ENCODE measurements at regions not wholly inside any gene's neighbourhood (a gene's known extent, or its start where the extent isn't known, plus 50 kb on each side); places are given as distances from the start of the nearest gene placed in this dataset.

- peaks cover 0 to 3% (median 0%) of the 10 kb centered on the region in 5 donors for H3K9me3 Mint-ChIP-seq
- no peak overlapping the region for H3K27ac ChIP-seq (ENCODE audit: low read depth, low read length)
- H3K9me3 ChIP-seq (ENCODE audit: low read length) = no peaks in the 10 kb centered on the region
- no peaks in the 10 kb centered on the region for H3K36me3 ChIP-seq (ENCODE audit: insufficient read depth, low read length)
- H3K4me3 ChIP-seq (ENCODE audit: low read length) = no peak overlapping the region
- H3K27me3 ChIP-seq (ENCODE audit: insufficient read depth, low read length, poor library complexity, severe bottlenecking) = no peaks in the 10 kb centered on the region
- CTCF ChIA-PET = no interaction called here
- H3K4me1 ChIP-seq (ENCODE audit: insufficient read depth, low read length) = no peaks in the 10 kb centered on the region
- no peak overlapping the region for H3K27ac Mint-ChIP-seq
- H3K4me1 Mint-ChIP-seq = peaks cover 0 to 7% (median 5%) of the 10 kb centered on the region in 3 donors
- peaks cover 9 to 68% of the 10 kb centered on the region in 2 donors for H3K27me3 Mint-ChIP-seq
- DNase-seq = no peak
- H3K4me3 Mint-ChIP-seq = no peak overlapping the region
- H3K36me3 Mint-ChIP-seq = no peaks in the 10 kb centered on the region
- POLR2A ChIA-PET = no interaction called here
These were observed 129.7 kb downstream of the IRS1 start for GRCh38 chr2:226669905-226670304.

- no peaks in the 10 kb centered on the region for H3K4me1 ChIP-seq (ENCODE audit: insufficient read depth, low read length)
- H3K36me3 ChIP-seq (ENCODE audit: insufficient read depth, low read length) = no peaks in the 10 kb centered on the region
- ChIA-PET CTCF (no interaction called here), POLR2A (no interaction called here)
- H3K27me3 Mint-ChIP-seq = peaks cover 12 to 67% of the 10 kb centered on the region in 2 donors
- peaks cover 0 to 7% (median 5%) of the 10 kb centered on the region in 3 donors for H3K4me1 Mint-ChIP-seq
- H3K4me3 ChIP-seq (ENCODE audit: low read length) = no peak overlapping the region
- DNase-seq = no peak
- peaks cover 0 to 3% (median 0%) of the 10 kb centered on the region in 5 donors for H3K9me3 Mint-ChIP-seq
- H3K27me3 ChIP-seq (ENCODE audit: insufficient read depth, low read length, poor library complexity, severe bottlenecking) = no peaks in the 10 kb centered on the region
- no peaks in the 10 kb centered on the region for H3K9me3 ChIP-seq (ENCODE audit: low read length)
- no peaks in the 10 kb centered on the region for H3K36me3 Mint-ChIP-seq
- no peak overlapping the region for H3K27ac Mint-ChIP-seq
- no peak overlapping the region for H3K4me3 Mint-ChIP-seq
- no peak overlapping the region for H3K27ac ChIP-seq (ENCODE audit: low read depth, low read length)
These were observed 130.4 kb downstream of the IRS1 start for GRCh38 chr2:226669249-226669648.

GRCh38 chr2:226667736-226668135 is 131.9 kb downstream of the IRS1 start:
- CTCF ChIA-PET = no interaction called here
- Mint-ChIP-seq H3K36me3 (no peaks in the 10 kb centered on the region), H3K4me3 (no peak overlapping the region), H3K4me1 (no peaks in the 10 kb centered on the region), H3K27me3 (peaks cover 12 to 64% of the 10 kb centered on the region in 2 donors), H3K9me3 (no peaks in the 10 kb centered on the region), H3K27ac (no peak overlapping the region)
- no peaks in the 10 kb centered on the region for H3K36me3 ChIP-seq (ENCODE audit: insufficient read depth, low read length)
- no peaks in the 10 kb centered on the region for H3K27me3 ChIP-seq (ENCODE audit: insufficient read depth, low read length, poor library complexity, severe bottlenecking)
- POLR2A ChIA-PET = no interaction called here
- H3K27ac ChIP-seq (ENCODE audit: low read depth, low read length) = no peak overlapping the region
- H3K4me1 ChIP-seq (ENCODE audit: insufficient read depth, low read length) = no peaks in the 10 kb centered on the region
- H3K9me3 ChIP-seq (ENCODE audit: low read length) = no peaks in the 10 kb centered on the region
- H3K4me3 ChIP-seq (ENCODE audit: low read length) = no peak overlapping the region
- no peak for DNase-seq

DNA sequence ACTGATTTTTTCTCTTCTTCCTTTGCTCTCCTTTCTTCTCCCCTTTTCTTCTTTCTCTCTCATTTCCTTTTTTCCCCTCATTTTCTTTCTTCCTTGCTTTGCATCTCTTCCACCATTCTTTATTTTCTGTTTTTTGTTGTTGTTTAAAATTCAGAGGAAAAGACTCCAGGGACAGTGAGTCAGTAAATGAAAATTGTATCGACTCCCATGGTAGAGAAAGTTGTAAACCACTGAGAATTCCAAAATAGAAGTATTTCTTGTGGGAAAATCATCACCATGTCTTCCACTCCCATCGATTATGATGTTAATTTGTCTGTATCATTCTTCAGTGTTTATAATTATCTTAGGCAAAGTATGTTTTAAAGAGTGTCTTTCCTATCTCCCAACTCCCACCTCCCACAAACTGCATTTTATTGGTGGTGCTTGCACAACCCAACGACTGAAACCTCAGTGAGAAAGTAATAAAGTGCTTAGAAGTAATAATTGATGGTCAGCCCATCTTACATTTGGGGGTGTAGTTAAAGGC is 134.3 kb downstream of the IRS1 start:
- Mint-ChIP-seq H3K9me3 (no peaks in the 10 kb centered on the region), H3K4me1 (no peaks in the 10 kb centered on the region), H3K36me3 (no peaks in the 10 kb centered on the region), H3K27ac (no peak overlapping the region), H3K4me3 (no peak overlapping the region), H3K27me3 (peaks cover 10 to 50% of the 10 kb centered on the region in 2 donors)
- no peaks in the 10 kb centered on the region for H3K36me3 ChIP-seq (ENCODE audit: insufficient read depth, low read length)
- ChIA-PET CTCF (no interaction called here), POLR2A (no interaction called here)
- no peaks in the 10 kb centered on the region for H3K9me3 ChIP-seq (ENCODE audit: low read length)
- no peak for DNase-seq
- H3K27ac ChIP-seq (ENCODE audit: low read depth, low read length) = no peak overlapping the region
- no peak overlapping the region for H3K4me3 ChIP-seq (ENCODE audit: low read length)
- H3K4me1 ChIP-seq (ENCODE audit: insufficient read depth, low read length) = no peaks in the 10 kb centered on the region
- H3K27me3 ChIP-seq (ENCODE audit: insufficient read depth, low read length, poor library complexity, severe bottlenecking) = no peaks in the 10 kb centered on the region

DNA sequence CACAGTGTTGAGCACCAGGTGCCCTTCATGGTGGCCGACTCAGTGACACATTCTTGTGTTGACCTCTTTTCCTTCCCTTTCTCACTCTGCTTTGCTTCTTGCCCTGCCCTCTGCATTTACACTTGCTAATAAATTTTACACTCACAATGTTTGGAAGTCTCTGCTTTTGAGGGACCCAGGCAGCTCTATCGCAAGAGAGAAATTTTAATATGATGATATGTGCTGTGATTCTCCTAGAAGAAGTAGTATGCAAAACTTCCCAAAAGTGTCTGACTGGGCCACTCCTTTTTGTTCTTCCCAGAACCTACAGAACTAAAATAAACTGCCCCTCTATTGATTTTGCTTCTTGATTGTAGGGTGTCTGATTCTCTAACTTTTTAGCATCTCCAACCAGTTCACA is 135.0 kb downstream of the IRS1 start:
- Mint-ChIP-seq H3K4me1 (no peaks in the 10 kb centered on the region), H3K27me3 (peaks cover 10 to 43% of the 10 kb centered on the region in 2 donors), H3K27ac (no peak overlapping the region), H3K36me3 (no peaks in the 10 kb centered on the region), H3K4me3 (no peak overlapping the region), H3K9me3 (no peaks in the 10 kb centered on the region)
- Histone ChIP-seq H3K36me3 (ENCODE audit: insufficient read depth, low read length) (no peaks in the 10 kb centered on the region), H3K27ac (ENCODE audit: low read depth, low read length) (no peak overlapping the region), H3K4me1 (ENCODE audit: insufficient read depth, low read length) (no peaks in the 10 kb centered on the region), H3K4me3 (ENCODE audit: low read length) (no peak overlapping the region), H3K9me3 (ENCODE audit: low read length) (no peaks in the 10 kb centered on the region), H3K27me3 (ENCODE audit: insufficient read depth, low read length, poor library complexity, severe bottlenecking) (no peaks in the 10 kb centered on the region)
- POLR2A ChIA-PET = no interaction called here
- no peak for DNase-seq
- CTCF ChIA-PET = no interaction called here

DNA sequence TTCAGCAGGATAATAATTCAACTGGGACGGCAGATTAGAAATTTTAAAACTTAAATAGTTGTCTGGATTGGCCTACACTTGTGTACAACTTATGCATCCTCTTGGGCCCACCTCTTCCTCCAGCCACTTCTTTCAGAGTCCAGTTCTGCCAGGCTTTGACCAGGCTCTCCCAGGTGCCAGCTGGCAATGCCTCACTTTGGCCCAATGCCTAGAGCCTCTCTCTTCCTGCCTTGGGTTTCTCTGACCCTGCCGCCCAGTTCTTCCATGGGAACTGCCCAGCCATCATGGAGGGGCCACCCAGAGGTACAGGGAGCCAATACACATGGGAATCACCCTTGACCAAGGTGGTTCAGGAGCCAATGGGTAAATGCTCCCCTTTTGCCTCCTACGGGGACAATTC is 135.5 kb downstream of the IRS1 start:
- H3K9me3 Mint-ChIP-seq = no peaks in the 10 kb centered on the region
- peaks cover 10 to 40% of the 10 kb centered on the region in 2 donors for H3K27me3 Mint-ChIP-seq
- no peaks in the 10 kb centered on the region for H3K4me1 Mint-ChIP-seq
- no peak overlapping the region for H3K27ac Mint-ChIP-seq
- Histone ChIP-seq H3K27me3 (ENCODE audit: insufficient read depth, low read length, poor library complexity, severe bottlenecking) (no peaks in the 10 kb centered on the region), H3K27ac (ENCODE audit: low read depth, low read length) (no peak overlapping the region), H3K36me3 (ENCODE audit: insufficient read depth, low read length) (no peaks in the 10 kb centered on the region), H3K4me3 (ENCODE audit: low read length) (no peak overlapping the region), H3K9me3 (ENCODE audit: low read length) (no peaks in the 10 kb centered on the region), H3K4me1 (ENCODE audit: insufficient read depth, low read length) (no peaks in the 10 kb centered on the region)
- ChIA-PET CTCF (no interaction called here), POLR2A (no interaction called here)
- no peak overlapping the region for H3K4me3 Mint-ChIP-seq
- no peaks in the 10 kb centered on the region for H3K36me3 Mint-ChIP-seq
- DNase-seq = no peak

DNA sequence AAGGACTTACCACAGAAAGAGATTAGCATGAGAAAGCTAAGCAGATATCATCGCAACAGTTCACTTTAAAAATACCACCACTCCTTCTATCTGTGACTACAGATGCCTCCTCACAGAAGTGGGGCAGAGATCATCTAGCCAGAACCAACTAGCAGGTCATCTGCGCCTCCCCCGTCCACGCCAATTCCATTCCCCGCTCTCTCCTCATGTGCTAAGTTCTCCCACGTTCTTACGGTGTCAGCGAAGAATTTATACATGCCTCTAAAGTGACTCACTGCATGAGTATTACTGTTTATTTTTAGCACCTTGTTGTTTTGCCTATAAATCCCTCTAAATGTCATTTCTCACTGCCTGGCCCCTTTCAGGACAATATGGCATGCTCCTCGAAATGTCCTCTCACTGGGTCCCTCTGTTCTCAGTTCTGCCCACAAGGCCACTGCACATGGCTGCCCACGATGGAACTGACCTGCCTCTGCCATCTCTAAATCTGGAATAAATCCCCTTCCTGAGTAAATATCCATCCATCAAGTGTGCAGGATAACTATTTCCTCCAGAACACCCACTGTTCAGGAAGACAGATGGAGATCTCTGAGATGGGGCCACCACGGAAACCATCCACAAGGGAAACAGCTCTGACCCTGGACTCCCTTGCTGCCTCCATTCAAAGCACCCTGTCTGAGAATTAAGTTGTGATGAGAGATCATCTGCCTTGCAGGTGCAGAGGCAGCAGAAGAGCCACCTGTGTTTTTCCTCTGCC is 137.7 kb downstream of the IRS1 start:
- no peaks in the 10 kb centered on the region for H3K36me3 Mint-ChIP-seq
- POLR2A ChIA-PET = no interaction called here

GRCh38 chr2:226660526-226660925 is 139.1 kb downstream of the IRS1 start:
- ChIA-PET CTCF (no interaction called here), POLR2A (no interaction called here)

More for the DNA sequence above, 137.7 kb downstream of the IRS1 start:
- Histone ChIP-seq H3K27me3 (ENCODE audit: insufficient read depth, low read length, poor library complexity, severe bottlenecking) (no peaks in the 10 kb centered on the region), H3K36me3 (ENCODE audit: insufficient read depth, low read length) (no peaks in the 10 kb centered on the region), H3K27ac (ENCODE audit: low read depth, low read length) (no peak overlapping the region), H3K4me1 (ENCODE audit: insufficient read depth, low read length) (no peaks in the 10 kb centered on the region), H3K4me3 (ENCODE audit: low read length) (no peak overlapping the region), H3K9me3 (ENCODE audit: low read length) (no peaks in the 10 kb centered on the region)
- no peak for DNase-seq
- Mint-ChIP-seq H3K27ac (no peak overlapping the region), H3K4me1 (no peaks in the 10 kb centered on the region), H3K4me3 (no peak overlapping the region), H3K27me3 (peaks cover 6 to 26% of the 10 kb centered on the region in 2 donors), H3K9me3 (no peaks in the 10 kb centered on the region)
- CTCF ChIA-PET = no interaction called here

More at GRCh38 chr2:226660526-226660925, 139.1 kb downstream of the IRS1 start:
- Histone ChIP-seq H3K27ac (ENCODE audit: low read depth, low read length) (no peak overlapping the region), H3K36me3 (ENCODE audit: insufficient read depth, low read length) (no peaks in the 10 kb centered on the region), H3K9me3 (ENCODE audit: low read length) (no peaks in the 10 kb centered on the region), H3K27me3 (ENCODE audit: insufficient read depth, low read length, poor library complexity, severe bottlenecking) (no peaks in the 10 kb centered on the region), H3K4me3 (ENCODE audit: low read length) (no peak overlapping the region), H3K4me1 (ENCODE audit: insufficient read depth, low read length) (no peaks in the 10 kb centered on the region)
- no peak overlapping the region for H3K27ac Mint-ChIP-seq
- DNase-seq = no peak
- H3K36me3 Mint-ChIP-seq = no peaks in the 10 kb centered on the region
- H3K27me3 Mint-ChIP-seq = peaks cover 6 to 25% of the 10 kb centered on the region in 2 donors
- H3K9me3 Mint-ChIP-seq = no peaks in the 10 kb centered on the region
- H3K4me1 Mint-ChIP-seq = peaks cover 0 to 2% (median 0%) of the 10 kb centered on the region in 3 donors
- H3K4me3 Mint-ChIP-seq = no peak overlapping the region

All from CD8-positive, alpha-beta memory T cell (primary cell).